ENCODE measurements at regions not wholly inside any gene's neighbourhood (a gene's known extent, or its start where the extent isn't known, plus 50 kb on each side); places are given as distances from the start of the nearest gene placed in this dataset.

DNA sequence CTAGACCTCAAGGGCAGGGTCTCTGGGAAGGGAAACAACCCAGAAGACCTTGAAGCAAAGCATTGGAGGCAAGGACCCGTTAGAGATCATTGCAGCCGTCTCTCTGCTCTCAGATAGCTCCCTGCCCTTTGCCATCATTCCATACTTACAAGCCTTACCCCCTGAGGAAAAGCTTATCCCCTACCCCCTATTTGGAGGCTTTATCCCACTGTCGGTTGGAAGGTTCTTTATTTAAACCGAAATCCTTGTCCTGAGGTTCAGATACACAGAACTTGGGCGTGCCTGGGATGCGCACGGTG is 84.4 kb downstream of the EFNB1 start:
- Histone ChIP-seq H3K4me3 (no peak overlapping the region), H3K27ac (no peak overlapping the region)

DNA sequence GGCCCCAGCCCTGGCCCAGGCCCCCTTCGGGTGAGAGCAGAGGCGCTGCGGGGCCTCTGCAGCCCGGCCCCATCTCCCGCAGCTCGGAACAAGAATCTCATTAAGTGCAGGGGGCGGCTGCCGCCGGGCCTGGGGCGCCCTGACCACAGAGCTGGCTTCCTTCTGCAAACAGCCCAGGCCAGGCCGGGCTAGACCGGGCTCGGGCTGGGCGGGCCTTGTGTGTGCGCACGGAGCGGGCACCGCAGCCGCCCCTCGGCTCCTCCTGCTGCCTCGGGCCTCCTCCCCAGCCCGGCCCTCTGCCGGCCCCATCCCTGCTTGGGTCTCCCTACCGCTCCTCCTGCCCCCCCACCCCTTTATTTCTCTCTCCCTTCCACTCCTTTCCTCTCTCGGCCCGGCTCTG is 83.3 kb downstream of the EFNB1 start:
- no peak overlapping the region for H3K27ac ChIP-seq
- no peak overlapping the region for H3K4me3 ChIP-seq

DNA sequence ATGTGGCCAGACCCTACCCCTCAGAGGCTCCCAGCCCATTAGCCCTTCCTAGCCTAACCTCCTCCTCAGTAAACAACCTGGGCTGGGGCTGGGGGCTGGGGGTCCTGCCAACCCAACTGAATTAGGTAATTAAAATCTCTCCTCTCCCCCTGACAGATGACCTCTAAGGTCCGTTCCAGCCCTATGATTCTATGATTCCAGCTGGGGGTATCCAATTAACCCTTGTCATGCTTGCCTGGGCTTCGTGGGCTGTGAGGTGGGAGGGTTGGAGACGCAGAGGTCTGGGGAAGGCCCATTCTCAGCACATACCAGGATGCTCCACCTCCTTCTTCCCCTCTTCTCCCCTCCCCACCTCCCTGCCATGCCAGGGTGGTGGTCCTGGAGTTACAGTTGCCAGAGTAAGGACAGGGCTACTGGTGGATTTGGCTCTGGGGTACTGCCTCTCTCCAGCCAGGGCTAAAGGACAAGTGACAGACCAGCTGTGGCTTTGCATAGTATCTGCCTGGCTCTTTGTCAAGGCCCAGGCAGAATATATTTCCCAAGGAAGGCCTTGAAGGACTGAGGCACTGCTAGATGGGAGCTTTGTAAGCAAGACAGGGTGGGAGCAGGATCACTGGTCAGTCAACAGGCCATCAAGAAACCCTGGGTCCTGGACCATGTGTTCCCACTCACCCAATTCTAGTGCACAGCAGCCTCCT is 82.1 kb downstream of the EFNB1 start:
- no peak overlapping the region for H3K27ac ChIP-seq

DNA sequence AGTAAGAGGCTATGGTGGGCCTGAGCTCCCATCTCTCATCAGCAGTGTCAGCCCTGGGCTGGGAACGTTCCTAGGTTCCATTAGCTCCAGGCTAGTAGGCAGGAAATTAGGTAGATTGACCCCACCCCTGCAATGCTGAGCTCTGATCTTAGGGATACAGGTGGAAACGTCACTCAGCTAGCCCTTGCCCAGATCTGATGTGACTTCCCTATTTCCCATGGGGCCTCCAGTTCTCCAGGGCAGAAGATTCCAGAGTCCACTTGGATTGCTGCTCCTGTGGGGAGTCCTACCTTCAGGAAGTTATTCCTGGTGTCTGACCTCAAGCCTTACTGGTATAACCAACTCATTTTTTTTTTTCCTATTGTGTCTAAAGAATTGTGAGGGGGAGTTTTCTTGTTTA is 81.1 kb downstream of the EFNB1 start:
- no peak overlapping the region for H3K27ac ChIP-seq

More for the DNA sequence above, 82.1 kb downstream of the EFNB1 start:
- no peak overlapping the region for H3K4me3 ChIP-seq

DNA sequence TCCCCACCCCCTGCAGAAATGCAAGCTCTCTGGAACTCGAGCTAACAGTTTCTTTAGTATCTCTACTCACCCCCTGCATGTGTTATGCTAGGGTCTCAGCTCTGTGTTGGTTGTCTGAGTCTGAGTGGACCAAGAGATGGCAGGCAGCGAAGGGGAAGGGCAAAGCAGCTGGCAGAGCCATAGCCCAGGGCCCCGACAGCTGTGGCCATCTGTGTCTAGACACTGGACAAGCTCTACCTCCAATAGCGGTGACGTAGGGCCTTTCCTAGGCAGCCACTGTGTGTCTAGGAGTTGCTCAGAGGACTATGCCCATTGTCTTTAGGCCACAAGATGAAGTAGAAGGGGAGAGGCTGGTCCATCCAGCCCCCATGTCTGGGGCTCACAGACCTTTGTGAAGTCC is 79.2 kb downstream of the EFNB1 start:
- H3K27ac ChIP-seq = no peak overlapping the region
- H3K4me3 ChIP-seq = no peak overlapping the region

More for the DNA sequence above, 81.1 kb downstream of the EFNB1 start:
- H3K4me3 ChIP-seq = no peak overlapping the region

DNA sequence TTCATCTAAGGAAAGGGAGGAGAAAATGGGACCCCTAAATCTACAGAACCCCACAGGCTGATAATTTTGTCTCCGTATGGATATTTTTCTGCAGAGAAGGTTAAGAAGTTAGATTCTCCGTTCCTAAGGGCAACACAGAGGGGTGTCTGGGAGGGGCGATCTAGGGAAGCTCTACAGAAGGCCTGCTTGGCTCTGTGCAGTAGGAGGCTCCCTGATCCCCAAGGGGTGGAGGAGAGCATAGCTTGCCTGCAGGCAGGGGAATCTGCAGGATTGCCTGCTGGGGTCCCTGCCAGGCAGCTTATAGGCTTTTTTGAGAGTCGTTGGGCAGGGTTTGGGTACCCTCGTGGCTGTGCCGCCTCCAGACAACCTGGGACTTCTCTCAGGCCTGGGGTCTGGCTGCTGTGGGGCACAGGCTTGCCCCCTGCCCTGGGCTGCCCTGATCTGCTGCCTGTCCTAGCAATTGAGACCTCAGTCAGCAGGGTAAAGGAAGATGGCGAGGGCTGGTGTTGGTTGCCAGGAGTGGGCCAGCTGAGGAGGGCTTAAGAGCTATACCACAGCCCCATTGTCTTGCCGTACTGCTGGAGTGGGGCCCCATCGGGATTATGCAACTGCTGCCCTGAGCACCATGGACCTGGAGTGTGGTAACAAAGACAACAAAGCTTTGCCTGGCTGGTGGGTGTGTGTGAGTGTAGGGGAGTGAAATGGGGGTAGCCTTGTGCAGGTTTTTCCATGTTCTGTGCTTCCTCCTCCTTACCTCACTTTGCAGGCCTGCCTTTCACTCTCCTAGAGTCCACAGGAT is 74.1 kb downstream of the EFNB1 start:
- no peak overlapping the region for H3K4me3 ChIP-seq
- H3K27ac ChIP-seq = no peak overlapping the region

DNA sequence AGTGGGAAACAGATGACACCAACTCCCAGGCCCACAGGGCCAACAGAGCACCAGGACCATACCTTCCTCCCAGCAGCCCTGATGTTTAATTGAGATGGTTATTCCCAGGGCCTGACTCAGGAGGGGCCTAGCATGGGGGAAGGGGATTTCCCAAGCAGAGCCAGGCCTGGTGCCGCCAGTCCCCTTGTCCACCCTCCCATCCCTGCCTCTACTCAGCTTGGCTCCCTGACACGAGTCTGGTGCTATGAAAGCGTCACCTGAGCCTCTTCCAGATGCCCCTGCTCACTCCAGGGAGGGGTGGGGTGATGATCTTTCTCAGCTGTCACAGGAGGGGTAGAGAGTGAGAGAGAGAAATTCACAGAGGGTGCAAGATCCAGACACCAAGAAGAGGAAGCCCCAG is 72.7 kb downstream of the EFNB1 start:
- Histone ChIP-seq H3K4me3 (no peak overlapping the region), H3K27ac (no peak overlapping the region)

DNA sequence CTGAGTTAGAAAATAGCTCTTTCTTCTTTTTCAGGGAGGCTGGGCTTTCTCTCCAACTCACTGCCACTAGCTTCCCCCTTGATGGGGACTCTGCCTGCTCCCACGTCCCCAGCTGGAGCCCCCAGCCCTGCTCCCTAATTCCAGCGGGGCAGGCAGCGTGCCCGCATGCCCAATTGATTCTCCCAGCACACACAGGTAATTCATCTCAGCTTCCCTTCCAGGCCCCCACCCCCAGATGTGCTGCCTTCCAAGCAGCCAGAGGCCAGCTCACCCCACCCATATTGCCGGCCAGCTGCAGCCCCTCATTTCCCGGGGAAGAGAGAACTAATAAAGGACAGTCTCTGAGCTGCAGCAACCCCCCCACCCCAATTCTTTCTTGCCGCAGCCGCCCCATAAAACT is 69.8 kb downstream of the EFNB1 start:
- Histone ChIP-seq H3K4me3 (no peak overlapping the region), H3K27ac (no peak overlapping the region)

DNA sequence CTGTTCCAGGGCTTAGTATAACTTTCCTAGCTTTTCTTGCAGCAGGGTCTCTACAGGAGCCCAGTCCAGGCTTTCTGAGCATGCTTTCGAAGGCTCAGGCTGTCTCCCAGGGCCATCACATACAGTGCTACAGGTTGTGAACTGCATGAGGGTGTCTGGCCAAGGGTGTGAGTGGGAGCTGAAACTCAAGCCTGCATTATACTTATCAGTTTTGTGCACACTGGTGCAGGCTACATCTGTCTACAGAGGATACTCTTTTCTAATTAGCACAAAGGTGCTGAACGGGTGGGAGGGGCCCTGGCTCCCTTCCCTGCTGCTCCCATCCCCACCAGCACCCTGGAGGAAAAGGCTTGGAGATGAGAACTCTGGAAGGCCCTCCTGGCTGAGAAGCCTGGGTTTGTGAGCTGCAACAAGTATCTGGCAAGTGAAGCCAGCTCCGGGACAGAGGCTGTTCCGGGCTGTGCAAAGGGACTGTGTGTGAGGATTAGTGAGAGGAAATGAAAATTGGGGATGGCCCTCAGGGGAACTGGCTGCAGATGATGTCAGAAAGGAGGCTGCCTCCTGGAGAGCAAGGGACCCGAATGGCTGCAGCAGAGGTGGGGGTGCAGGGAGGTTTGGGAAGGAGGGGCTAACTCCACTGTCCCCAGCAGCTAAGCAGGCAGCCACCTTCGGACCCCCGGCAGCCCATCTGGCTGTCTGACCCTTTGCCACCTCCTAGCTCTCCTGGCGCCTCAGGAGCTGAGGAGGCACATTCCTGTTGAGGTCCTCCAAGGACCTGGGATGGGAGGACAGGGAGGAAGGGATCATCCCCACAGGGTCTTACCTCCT is 68.5 kb downstream of the EFNB1 start:
- Histone ChIP-seq H3K27ac (no peak overlapping the region), H3K4me3 (no peak overlapping the region)

DNA sequence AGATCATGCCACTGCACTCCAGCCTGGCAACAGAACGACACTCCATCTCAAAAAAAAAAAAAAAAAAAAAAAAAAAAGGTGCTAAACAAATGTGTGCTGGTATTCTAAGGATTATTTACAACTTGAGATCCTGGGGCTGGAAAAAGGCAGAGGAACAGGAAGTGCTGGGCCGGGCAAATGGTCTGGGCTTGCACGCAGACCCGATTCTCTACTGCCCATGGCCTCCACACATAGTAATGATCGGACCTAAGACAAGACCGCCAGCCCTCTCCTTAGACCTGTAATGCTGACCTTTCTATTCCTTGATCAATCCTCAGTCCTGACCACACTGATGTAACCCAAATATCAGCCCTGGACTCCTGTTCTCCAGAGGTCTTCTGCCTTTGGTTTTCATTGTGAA is 67.8 kb downstream of the EFNB1 start:
- H3K4me3 ChIP-seq = no peak overlapping the region
- no peak overlapping the region for H3K27ac ChIP-seq

DNA sequence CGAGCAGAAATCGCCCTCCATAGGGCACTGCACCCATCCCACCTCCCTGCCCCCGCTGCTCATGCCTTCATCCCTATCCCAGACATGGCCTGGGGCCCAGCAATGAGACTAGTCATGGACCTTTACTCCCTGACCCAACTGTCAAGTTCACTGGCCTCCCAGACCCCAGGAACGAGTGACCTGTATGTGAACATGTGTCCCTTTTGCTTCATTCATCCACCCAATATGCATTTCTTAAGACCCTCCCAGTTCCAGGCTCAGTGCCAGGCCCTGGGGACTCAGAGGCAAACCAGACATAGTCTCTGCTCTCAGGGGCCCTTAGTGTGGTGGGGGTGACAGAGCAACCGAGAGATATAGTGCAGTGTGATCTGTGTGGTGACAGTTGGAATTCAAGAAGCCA is 67.0 kb downstream of the EFNB1 start:
- no peak overlapping the region for H3K4me3 ChIP-seq
- peak overlapping the region in 15 of 21 experiments; percentile 5 to 87 (median 79) for H3K27ac ChIP-seq

DNA sequence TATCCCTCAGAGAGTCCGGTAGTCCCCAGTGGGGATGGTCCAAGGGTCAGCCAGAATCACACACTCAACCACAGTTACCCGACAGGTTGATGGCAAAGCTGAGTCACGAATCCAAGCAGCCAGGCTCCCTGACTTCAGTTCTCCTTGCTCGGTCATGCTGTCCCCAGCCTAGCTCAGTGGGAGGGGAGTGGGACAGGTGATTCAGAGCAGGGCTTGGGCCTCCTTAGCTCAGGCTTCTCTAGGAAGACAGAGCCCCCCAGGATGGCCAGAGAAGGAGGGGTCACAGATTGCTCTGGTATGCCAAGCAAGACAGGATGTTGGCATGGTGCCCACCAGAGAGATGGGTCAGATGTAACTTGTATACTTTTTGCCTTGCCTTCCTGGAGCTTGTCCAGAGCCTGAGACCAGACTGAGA is 66.5 kb downstream of the EFNB1 start:
- no peak overlapping the region for H3K4me3 ChIP-seq
- H3K27ac ChIP-seq = peak overlapping the region in 19 of 21 experiments; percentile 5 to 89 (median 79)

DNA sequence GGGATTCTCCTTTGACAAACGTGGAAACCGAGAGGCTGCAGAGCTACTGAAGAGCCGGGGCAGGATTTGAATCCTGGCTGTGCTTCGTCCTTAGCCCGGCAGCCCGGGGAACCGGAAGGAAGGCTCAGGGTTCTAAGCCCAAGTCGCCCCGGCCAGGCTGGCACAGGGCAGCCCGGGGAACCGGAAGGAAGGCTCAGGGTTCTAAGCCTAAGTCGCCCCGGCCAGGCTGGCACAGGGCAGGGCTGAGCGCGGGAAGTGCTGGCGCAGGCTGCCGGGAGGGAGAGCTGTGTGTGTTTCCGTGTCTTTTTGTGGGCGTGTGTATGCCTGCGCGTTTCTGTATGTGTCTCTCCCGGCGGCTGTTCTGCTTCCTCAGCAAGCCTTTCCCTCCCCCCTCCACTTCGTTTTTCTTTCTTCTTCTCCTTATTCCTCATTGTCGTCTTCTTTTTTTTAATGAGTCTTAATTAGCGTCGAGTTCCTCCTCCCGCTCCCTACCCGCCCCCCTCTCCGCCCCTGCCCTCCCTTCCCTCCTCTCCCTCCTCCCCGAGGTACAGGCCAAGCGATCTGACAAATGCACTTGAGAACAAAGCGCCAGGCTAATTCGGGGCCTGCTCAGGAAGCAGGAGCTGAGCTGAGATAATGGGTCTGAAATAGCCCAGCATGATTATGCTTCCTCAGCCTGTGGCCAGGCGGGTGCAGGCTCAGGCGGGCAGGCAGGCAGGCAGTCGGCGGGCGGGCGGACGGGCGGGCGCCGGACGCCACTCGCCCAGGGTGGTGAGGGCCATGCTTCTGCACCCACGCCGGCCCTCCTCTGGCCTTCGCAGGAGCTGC is 65.9 kb downstream of the EFNB1 start:
- Histone ChIP-seq H3K4me3 (no peak overlapping the region), H3K27ac (peak overlapping the region; percentile 6 to 89 (median 78))

DNA sequence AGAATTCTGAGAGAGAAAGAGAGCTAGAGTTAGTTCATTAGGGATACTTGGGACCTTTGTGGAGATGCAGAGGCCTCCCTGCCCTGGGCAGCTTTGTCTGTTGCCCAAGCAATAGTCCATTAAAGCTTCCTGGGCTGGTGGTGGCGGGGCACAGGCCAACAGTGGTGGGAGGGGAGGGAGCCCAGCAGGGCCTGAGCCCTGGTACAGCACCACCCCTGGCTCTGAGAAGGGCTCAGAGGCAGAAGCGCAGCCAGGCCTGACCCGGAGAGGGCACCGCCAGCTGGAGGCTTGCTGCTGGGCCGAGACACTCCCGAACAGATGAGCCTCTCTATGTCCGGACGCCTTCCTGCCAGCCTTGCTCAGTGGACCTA is 65.3 kb downstream of the EFNB1 start:
- peak overlapping the region; percentile 6 to 89 (median 78) for H3K27ac ChIP-seq
- no peak overlapping the region for H3K4me3 ChIP-seq

DNA sequence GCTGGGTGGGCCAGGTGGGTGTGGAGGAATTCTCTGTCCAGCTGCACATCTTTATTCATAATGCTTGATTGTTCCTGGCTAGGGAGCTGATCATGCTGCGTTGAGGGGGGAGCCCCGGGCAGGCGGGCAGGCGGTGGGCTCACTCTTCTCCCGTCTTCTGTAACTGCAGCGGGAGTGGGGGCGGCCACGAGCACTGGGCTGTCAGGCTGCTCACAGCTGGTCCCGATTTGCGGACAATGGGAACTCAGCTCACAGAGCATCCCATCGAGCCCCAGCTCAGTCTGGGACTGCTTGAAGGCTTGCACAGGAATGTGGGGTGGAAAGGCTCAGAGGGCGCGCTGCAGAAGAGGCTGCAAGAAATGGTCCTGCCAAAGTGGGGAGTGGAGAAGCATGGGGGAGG is 63.8 kb downstream of the EFNB1 start:
- Histone ChIP-seq H3K4me3 (no peak overlapping the region), H3K27ac (no peak overlapping the region)

DNA sequence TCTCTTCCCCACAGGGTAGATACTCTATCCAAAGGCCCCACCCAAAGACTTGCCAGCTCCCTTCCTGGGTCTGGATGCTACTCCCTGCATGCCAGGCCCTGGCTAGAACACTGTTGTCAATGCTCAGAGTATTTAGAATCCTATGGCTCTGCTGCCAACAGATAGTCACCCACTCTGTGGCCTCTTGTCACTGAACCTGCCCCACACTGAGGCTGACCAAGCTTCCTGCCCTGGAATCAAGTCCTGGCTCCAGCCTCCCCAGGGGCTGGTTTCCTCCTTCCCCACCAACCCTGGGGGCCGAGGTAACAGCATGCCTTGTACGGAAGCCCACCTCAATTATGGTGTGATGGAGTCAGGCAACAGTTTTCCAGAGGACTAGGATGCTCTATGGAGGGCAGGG is 63.3 kb downstream of the EFNB1 start:
- H3K4me3 ChIP-seq = no peak overlapping the region
- H3K27ac ChIP-seq = no peak overlapping the region
